ENCODE measurements at regions not wholly inside any gene's neighbourhood (a gene's known extent, or its start where the extent isn't known, plus 50 kb on each side); places are given as distances from the start of the nearest gene placed in this dataset.
"Not testable (repeated sequence)": the region's sequence is repeated elsewhere in the genome, so short reads cannot be mapped to it uniquely, and the experiment has no call there.

DNA sequence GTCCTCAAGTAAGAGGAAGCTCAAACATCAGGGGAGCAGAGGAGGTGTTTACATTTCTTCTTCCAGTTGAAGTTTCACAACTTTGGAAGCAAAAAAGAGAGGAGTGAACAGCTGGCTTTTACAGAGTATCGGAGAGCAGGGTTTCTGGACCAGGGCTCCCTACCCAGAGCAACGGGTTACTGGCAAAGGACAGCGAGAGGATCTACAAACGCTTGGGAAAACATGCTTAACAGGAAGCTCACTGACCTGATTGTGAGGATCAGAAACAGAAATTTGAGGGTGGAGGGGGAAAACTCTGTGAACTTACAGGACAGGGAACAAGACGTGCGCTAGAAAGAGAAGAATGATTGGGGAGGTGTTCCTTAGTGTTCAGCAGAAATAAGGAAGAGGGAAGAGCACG is 85.7 kb upstream of the TAB2 start:
- FAIRE-seq, result no peak
- DNase-seq (ENCODE audit: extremely low spot score, insufficient read length, low read depth), result no peak

DNA sequence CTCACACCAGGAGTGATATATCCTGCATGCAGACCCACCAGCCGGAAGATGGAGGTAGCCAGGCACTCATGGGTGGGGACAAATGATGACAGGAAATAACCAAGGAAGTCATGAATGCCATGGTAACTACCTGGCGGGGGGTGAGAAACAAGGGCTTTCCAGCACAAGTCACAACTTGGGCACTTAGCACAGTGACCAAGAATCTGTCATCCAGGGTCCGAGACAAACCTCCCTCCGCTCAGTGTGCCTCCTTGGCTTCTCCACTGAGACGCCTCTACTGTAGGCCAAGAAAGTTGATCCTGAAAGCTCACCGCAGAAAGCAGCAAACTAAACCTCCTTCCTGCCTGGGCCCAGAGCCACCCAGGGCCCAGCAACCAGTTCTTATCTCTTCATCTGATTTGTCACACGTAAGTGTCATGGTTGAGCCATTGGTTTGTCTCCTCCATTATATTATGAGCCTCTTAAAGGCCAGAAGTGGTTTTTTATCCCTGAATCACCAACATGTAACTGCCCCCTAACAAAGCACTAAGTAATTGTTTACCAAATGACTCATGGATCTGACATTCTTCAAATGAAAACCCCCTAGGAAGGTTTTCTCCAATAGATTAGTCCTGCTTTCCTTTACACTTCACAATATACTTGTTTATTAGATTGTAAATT is 84.3 kb upstream of the TAB2 start:
- no peak for FAIRE-seq
- no peak for DNase-seq (ENCODE audit: extremely low spot score, insufficient read length, low read depth)

DNA sequence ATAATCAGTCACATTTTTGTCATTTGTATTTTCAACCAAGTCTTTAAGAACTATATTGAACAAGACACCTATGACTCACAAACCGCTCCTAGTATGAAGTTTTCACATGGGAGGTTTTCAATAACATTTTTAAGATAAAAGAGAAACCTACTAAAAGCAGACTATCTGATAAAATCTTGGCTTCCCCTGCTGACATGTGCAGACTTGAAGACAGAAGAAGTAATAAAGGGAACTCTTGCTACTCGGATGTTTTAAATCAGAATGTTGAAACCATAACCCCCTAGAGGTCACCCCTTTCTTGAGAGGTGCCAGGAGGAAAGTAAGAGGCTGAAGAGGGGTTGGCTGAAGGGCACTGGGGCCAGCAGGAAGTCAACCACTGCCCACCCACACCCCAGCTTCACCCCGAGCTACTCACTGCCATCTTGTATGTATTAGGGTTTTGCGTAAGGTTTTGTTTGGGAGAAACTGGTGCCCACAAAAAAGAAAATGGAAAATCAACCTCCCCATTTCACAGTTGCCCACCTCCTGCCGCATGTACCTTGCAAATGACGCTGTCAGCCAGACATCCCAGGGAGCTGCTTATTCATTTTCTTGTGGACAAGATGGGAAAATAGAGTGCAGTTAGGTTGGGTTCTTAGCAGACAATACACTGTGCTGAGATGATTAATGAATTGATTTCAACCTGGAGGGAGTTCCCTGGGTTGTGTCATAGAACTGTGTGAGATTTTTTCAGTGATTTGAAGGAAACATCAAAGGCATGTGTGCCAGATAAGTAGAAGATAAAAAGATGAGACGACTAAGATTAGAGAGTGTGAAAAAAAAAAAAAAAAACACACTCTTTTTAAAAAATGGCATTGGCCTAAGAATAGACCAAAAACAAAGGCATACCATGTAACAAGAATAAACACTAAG is 83.2 kb upstream of the TAB2 start:
- DNase-seq (ENCODE audit: extremely low spot score, insufficient read length, low read depth), result no peak
- FAIRE-seq, result no peak

DNA sequence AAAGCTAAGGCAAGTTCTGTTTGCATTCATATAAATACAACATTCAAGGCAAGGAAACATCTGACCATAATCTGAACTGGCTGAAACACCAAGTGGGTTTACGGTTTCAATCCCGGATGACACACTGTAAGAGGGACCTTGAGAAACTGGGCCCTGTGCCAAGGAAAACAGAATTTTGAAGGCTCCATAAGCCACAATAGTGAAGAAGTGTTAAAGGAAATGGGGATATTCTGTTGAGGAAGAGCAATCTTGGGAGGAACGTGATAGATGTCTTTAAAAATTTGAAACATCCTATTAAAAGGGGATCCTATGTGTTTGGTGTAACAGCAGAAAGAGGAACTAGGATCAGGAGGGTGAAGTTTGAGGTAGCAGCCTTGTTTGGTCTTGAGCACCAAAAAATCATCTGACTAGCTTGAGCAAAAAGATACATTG is 82.4 kb upstream of the TAB2 start:
- FAIRE-seq, result peak; percentile 73
- no peak for DNase-seq (ENCODE audit: extremely low spot score, insufficient read length, low read depth)

DNA sequence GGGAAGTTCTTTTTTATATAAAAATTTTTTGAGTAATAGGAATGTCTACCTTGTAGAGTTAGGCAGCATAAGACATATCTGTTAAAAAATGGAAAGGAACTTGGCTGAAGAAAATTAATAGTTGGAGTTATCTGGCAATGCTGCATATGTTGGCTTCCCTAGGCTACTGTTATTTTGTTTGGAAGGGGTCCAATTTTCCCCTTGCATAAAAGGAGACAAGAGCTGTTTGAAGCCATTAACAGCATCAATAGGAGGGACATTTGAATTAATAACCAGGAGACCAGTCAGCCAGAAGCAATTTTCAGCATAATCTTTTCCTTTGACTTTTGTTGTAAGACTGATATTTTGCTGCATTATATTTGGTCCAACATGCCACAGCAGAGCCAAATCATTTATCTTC is 80.9 kb upstream of the TAB2 start:
- DNase-seq (ENCODE audit: extremely low spot score, insufficient read length, low read depth) (no peak), FAIRE-seq (no peak)

DNA sequence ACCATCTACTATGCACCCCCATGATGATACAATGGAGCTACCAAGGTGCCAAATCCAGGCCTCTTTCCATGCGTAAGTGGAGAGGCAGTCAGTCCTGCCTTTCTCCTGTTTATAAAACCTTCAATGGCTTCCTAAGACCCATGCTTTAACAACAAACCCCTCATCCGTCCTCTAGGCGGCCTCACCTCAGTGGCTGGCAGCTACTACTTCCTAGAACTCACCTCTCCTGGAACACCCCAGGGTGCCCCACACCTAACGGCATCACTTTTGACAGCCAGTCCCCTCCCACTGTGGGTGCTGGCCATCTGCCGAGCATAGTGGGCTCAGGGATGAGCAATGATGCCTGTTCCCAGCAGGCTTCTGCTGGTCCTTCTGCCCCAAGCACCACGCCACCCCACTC is 80.0 kb upstream of the TAB2 start:
- FAIRE-seq, result no peak
- no peak for DNase-seq (ENCODE audit: extremely low spot score, insufficient read length, low read depth)

DNA sequence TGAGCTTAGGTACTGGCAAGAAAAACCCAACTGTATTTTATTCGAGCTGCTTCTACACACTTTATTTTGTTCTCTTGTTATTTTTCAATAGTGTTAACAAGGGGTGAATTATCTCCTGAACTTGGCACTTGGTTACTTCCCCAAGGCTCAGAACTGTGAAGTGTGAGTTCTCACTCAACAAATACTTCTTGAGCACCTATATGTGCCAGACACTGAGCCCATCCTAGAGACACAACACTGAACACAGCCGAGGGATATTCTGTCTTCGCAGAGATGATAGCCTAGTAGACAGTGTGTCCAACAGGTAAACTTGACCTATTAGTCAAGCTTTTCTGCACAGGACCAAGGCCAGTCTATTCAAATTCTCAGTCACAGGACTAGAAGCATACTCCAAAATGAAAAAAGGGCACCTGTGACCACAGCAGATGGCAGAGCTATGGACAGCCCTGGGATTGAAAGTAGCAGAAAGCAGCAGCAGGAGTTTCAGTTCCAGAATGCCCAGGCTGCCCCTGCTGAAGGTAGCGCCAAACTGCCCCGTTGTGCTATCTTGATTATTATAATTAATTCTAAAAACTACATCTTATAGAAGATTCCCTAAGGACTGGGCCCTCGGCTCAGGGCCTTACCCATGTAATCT is 77.8 kb upstream of the TAB2 start:
- no peak for FAIRE-seq
- no peak for DNase-seq (ENCODE audit: extremely low spot score, insufficient read length, low read depth)

DNA sequence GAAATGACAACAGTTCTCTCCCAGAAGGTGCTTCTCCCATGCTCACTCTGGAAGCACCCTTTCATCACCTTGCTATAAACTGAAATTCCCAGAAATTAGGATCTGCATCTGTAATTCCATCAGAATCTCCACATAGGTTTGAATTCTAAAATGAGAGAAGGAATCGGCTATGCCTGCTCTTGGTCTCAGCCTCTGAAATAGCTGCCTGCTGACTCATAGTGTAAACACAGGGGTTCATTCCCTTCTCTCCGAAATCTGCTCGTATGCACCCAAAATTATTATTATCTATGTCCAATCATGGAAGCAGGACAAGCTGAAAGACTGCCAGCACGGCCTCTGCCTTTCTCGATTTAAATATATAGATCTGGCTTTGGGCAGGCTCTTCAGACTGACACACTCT is 74.6 kb upstream of the TAB2 start:
- FAIRE-seq (no peak), DNase-seq (ENCODE audit: extremely low spot score, insufficient read length, low read depth) (no peak)

DNA sequence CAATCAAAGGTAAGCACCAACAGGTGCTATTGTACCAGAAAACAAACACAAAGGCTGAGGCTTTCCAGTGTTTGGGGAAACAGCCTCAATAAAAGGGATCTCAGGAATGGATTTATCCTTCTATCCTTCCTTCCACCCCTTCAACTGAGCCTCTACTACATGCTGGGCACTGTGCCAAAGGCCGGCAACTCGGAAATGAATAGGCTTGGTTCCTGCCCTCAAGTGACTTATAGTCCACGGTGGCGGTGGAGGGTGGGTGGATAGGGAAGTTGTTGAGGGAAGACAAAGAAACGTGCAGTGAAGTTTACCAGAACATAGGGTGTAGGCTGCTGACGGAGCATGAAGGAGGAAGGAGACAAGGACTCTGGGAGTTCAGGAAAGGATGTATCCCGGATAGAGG is 73.4 kb upstream of the TAB2 start:
- DNase-seq (ENCODE audit: extremely low spot score, insufficient read length, low read depth) (no peak), FAIRE-seq (no peak)

DNA sequence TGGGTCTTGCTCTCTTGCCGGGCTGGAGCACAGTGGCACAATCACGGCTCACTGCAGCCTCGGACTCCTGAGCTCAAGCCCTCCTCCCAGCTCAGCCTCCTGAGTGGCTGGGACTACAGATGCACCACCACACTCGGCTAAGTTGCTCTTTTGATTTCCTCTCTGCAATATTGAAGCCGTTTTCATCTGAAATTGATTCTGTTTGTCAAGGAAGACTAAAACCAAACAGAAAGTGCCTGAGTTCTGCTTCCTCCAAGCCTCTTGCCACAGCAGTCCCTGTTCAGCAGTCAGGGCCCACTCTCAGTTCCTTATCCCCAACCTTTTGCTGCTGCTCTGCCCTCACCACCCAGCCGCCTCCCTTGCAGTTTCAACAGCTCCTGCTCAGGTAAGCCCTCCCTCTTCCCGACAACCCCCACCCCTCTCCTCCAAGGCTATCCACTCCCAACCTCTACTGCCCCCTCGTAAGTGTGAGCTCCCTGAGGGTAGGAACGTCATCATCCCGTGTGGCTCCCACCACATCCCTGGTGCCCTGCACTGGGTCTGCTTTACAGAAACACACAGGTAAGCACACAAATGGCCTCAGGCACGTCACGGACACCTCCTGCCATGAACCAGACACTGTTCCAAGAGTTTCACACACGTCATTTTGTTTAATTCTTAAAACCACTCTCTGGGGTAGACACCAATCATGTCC is 70.7 kb upstream of the TAB2 start:
- DNase-seq (ENCODE audit: extremely low spot score, insufficient read length, low read depth), result peak; percentile 33
- peak; percentile 85 for FAIRE-seq

DNA sequence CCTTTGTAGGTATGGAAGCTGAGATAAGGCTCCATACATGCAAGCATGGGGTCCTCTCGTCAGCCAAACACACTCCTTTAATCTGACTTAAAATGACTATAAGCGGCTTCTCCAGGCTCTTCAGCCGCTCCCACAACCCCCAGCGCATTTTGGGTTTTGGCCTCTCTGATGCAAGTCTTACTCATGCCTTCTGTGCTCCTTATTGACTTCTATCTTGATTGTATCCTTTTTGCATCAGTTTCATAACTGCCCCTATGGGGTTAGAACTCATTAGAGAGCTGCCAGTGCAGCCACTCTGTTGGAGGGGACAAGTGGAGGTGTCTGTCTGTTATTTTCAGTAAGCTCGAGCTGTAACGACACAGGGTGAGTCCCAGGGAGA is 70.1 kb upstream of the TAB2 start:
- FAIRE-seq (no peak), DNase-seq (ENCODE audit: extremely low spot score, insufficient read length, low read depth) (no peak)

DNA sequence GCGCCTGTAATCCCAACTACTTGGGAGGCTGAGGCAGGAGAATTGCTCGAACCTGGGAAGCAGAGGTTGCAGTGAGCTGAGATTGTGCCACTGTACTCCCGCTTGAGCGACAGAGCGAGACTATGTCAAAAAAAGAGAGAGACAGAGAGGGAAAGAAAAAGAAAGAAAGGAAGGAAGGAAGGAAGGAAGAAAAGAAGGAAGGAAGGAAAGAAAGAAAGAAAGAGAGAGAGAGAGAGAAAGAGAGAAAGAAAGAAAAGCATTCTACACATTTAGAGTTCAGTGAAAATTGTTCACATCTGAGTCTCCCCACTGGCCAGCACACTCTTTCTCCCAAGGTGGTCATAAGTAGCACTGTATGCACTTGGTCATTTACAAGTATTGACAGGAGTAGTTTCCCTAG is 69.2 kb upstream of the TAB2 start:
- DNase-seq (ENCODE audit: extremely low spot score, insufficient read length, low read depth); FAIRE-seq: not testable (repeated sequence)

DNA sequence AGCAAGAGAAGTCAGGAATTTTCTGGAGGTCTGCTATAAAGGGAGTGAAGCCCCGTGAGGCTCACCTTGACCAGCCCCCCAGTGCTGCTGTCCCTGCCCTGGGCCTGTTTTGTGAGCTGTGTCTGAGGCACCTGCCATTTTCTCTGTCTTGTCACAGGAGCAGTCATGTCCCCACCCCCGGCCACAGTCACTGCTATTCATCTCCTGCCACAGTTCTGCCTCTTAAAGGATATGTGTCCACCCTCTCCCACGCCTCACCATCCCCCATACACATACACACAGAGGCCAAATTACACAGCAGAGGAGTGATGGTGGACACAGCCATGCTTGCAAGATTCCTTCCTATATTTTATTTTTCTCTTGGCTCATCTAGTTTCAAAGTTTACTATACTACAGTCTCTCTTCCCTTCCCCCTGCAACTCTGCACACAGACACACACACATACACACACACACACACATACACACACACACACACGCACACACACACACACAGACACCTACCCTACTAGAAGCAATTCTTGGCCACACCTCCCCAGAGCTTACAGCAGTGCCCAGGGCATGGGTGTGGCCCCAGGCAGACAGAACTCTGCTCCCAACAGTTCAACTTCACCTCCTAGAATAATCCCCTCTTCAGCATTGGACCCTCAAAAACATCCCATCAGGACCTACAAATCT is 68.7 kb upstream of the TAB2 start:
- DNase-seq (ENCODE audit: extremely low spot score, insufficient read length, low read depth) (no peak), FAIRE-seq (no peak)

DNA sequence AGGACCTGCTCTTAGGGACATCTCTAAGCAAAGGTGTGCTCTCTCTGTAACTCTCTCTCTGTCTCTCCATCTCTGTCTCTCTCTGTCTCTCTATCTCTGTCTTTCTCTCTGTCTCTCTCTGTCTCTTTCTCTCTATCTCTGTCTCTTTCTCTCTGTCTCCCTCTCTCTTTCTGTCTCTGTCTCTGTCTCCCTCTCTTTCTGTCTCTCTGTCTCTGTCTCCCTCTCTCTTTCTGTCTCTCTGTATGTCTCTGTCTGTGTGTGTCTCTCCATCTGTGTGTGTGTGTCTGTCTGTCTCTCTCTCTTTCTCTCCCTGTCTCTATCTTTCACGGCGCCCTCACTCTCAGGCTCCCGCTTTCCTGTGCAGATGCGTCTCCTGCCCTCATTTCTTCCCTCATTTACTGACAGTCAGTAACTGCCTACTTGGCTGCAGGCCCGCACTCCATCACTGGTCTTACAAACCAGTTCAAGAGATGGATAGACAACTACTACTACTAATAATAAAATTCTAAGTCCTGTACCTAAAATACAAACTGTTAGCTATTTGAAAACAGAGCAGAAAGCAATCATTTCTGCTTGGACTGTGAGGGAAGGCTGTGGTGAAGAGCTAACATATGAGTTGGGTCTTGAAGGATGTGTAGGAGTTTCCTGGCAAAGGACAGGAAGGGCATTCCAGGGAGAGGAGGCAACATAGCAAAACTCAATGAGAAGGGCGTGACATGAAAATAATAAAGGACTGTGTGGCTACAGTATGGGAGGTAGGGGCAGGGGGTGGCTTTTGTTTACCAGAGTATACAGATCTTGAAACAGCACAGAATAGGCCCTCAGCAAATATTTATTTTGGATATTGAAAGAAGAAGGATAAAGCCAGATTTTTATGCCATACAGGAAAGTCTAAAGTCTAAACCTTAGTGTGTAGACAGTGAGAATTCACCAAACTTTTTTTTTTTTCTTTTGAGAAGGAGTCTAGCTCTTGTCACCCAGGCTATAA is 67.8 kb upstream of the TAB2 start:
- DNase-seq (ENCODE audit: extremely low spot score, insufficient read length, low read depth), result no peak
- FAIRE-seq, result no peak

DNA sequence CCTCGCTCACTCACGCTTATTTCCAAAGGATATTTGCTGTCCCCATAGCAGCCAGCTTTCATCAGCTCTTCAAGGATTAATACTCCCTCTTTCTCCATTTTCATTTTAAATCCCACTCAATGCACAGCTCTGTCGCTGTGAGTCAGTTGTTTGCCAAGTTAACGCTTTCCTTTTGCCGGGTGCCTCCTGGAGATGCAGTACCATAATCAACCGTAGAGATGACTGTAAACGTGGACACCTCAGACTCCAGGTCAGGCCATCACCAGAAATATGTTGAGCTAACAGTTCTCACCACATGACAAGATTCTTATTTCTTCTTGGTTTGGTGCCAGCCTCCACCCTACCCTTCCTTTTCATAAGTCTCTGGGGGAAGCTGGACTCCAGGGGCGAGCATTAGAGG is 66.6 kb upstream of the TAB2 start:
- no peak for DNase-seq (ENCODE audit: extremely low spot score, insufficient read length, low read depth)
- no peak for FAIRE-seq

DNA sequence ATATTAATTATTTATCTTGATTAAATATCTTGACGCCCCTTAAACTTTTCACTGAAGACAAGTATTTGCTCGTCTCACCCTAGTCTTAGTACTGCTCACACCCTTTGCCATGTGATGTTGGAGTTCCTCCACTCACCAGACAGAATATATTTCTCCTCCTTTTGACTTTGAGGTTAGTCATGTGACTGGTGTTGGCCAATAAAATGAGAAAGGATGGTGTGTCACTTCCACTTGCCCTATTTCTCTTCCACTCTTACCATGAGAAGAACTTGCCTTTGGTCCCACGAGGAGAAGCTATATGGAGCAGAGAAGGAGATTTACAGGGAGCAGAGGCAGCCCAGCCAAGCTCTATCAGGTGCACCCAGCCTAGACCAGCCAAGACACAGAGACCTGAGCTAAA is 64.9 kb upstream of the TAB2 start:
- DNase-seq (ENCODE audit: extremely low spot score, insufficient read length, low read depth) (no peak), FAIRE-seq (no peak)

DNA sequence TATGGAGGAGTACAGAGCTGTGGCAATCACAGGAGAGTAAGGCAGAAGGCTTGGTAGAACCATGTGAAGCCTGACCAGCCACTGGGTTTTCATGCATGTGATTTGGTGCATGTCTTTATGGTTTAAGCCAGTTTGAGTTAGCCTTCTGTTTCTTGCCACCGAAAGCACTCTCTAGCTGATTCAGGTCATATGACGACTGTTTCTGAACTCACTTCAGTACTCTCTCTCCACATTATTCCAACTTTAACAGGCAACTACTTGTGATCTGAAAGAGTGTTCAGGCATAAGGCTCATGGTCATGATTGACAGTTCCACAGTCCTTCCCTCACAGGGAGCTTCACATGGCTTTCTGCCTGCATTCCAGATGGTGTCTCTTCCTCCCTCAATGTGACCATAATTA is 63.3 kb upstream of the TAB2 start:
- no peak for FAIRE-seq

DNA sequence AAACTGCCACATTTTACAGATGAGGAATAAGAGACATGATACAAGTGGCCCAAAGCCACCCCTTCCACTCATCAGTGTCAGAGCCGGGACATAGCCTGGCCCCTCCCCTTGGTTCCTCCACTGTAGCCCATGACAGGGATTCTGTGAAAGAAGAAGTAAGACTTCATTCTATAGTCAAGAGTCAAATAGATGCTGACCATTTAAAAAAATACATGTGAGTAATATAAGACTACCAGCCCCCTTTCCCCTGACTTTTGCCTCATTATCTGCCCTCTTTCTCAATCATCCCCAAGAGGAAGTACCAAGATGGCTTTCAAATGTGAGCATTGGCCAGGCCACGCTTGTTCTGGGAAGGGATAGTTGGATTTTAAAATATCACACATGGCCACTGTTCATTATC is 57.8 kb upstream of the TAB2 start:
- FAIRE-seq, result no peak

More for the DNA sequence above, 63.3 kb upstream of the TAB2 start:
- DNase-seq (ENCODE audit: extremely low spot score, insufficient read length, low read depth), result no peak

More for the DNA sequence above, 57.8 kb upstream of the TAB2 start:
- no peak for DNase-seq (ENCODE audit: extremely low spot score, insufficient read length, low read depth)

Measured in GM18507 (cell line).